Osteoblast (primary cell): ENCODE measurements at regions not wholly inside any gene's neighbourhood (a gene's known extent, or its start where the extent isn't known, plus 50 kb on each side); places are given as distances from the start of the nearest gene placed in this dataset.

Source experiments
- DNase-seq: peaks from one replicate; pipeline ENCODE4 v3.0.0; 2011; ENCODE audit warnings: low spot score, mixed read lengths; ENCODE audit not compliant: insufficient read length; ENCODE audit errors: missing footprints
- H2AFZ ChIP-seq: 2 replicates; pipeline ENCODE4 v1.6.0; 2011; ENCODE audit warnings: mild to moderate bottlenecking, low read length
- H3K27ac ChIP-seq: 2 replicates; pipeline ENCODE4 v1.5.1; 2011; ENCODE audit warnings: mild to moderate bottlenecking, low read depth, low read length, moderate library complexity
- H3K27me3 ChIP-seq: 2 replicates; pipeline ENCODE4 v1.6.0; 2012; ENCODE audit warnings: mild to moderate bottlenecking, control low read depth, inconsistent platforms, low read length, moderate library complexity; ENCODE audit not compliant: insufficient read depth
- H3K36me3 ChIP-seq: 2 replicates; pipeline ENCODE4 v1.5.1; 2011; ENCODE audit warnings: mild to moderate bottlenecking, low read length, control low read depth, moderate library complexity; ENCODE audit not compliant: insufficient read depth
- H3K4me1 ChIP-seq: 2 replicates; pipeline ENCODE4 v1.5.1; 2011; ENCODE audit warnings: mild to moderate bottlenecking, low read length, control low read depth, moderate library complexity; ENCODE audit not compliant: insufficient read depth
- H3K4me2 ChIP-seq: 2 replicates; pipeline ENCODE4 v1.6.0; 2011; ENCODE audit warnings: mild to moderate bottlenecking, low read length; ENCODE audit not compliant: insufficient read depth
- H3K4me3 ChIP-seq: fragments of 200-600 bp; sonication (generic); 3 replicates; pipeline ENCODE4 v1.5.1; 2012; ENCODE audit warnings: mild to moderate bottlenecking, low read length, inconsistent platforms; ENCODE audit not compliant: insufficient read depth
- H3K79me2 ChIP-seq: 2 replicates; pipeline ENCODE4 v1.6.0; 2012; ENCODE audit warnings: mild to moderate bottlenecking, low read length, control low read depth, inconsistent platforms; ENCODE audit not compliant: insufficient read depth
- H3K9me3 ChIP-seq: 2 replicates; pipeline ENCODE4 v1.5.1; 2011; ENCODE audit warnings: low read depth, low read length, control low read depth
- H4K20me1 ChIP-seq: 2 replicates; pipeline ENCODE4 v1.6.0; 2012; ENCODE audit warnings: mild to moderate bottlenecking, low read length, control low read depth; ENCODE audit not compliant: insufficient read depth
- TF ChIP-seq, protein P1 (sequence below): IDR thresholded peaks from 2 replicates; pipeline ENCODE4 v1.5.1; 2011; ENCODE audit warnings: mild to moderate bottlenecking, low read depth, low read length, moderate library complexity; ENCODE audit errors: extremely low read depth

DNA sequence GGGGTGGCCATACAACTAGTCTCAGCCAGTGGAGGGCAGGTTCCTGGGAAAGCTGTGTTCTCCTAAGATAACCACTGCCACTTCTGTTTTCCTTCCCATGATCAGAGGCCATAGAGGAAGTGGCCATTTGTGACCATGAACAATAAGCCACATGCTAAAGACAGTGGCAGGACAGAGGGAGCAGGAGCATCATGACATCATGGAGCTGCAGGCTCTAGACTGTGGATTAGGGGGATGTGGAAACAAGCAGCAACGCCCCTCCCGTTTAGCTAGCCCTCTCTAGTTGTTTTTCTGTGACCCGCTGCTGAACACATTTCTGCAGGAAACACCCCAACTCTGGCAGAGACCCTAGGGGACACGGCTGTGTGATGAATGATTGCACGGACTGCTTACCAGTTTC lies 195.0 kb upstream of the NECTIN1 start:
- Histone ChIP-seq H3K4me2 (no peak overlapping the region), H3K27me3 (peaks cover 17% of the 10 kb centered on the region), H3K79me2 (no peaks in the 10 kb centered on the region), H3K4me1 (no peaks in the 10 kb centered on the region), H3K36me3 (no peaks in the 10 kb centered on the region), H3K27ac (no peak overlapping the region), H4K20me1 (no peaks in the 10 kb centered on the region), H3K4me3 (no peak overlapping the region), H2AFZ (no peak overlapping the region), H3K9me3 (no peaks in the 10 kb centered on the region)
- DNase-seq = no peak
- TF ChIP-seq, protein P1, sequence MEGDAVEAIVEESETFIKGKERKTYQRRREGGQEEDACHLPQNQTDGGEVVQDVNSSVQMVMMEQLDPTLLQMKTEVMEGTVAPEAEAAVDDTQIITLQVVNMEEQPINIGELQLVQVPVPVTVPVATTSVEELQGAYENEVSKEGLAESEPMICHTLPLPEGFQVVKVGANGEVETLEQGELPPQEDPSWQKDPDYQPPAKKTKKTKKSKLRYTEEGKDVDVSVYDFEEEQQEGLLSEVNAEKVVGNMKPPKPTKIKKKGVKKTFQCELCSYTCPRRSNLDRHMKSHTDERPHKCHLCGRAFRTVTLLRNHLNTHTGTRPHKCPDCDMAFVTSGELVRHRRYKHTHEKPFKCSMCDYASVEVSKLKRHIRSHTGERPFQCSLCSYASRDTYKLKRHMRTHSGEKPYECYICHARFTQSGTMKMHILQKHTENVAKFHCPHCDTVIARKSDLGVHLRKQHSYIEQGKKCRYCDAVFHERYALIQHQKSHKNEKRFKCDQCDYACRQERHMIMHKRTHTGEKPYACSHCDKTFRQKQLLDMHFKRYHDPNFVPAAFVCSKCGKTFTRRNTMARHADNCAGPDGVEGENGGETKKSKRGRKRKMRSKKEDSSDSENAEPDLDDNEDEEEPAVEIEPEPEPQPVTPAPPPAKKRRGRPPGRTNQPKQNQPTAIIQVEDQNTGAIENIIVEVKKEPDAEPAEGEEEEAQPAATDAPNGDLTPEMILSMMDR = no peak

DNA sequence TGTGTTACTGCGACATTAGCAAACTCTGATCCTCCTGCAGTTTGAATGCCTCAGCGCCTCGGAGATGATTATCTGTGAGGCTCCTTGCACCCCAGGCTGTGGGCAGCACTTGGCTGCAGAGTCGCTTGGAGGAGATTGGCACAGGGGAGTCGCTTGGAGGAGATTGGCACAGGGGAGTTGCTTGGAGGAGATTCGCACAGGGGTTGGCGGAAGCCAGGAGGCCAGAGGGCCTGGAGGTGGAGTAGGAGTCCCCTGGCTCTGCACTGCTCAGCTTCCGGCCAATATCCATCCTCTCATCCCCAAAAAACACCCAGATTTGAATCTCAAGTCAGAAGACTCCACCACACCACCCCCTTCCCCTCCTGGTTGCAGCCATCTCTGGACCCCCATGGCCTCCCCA lies 192.6 kb upstream of the NECTIN1 start:
- TF ChIP-seq, protein P1 = no peak
- H3K27me3 ChIP-seq = peaks cover 35% of the 10 kb centered on the region

DNA sequence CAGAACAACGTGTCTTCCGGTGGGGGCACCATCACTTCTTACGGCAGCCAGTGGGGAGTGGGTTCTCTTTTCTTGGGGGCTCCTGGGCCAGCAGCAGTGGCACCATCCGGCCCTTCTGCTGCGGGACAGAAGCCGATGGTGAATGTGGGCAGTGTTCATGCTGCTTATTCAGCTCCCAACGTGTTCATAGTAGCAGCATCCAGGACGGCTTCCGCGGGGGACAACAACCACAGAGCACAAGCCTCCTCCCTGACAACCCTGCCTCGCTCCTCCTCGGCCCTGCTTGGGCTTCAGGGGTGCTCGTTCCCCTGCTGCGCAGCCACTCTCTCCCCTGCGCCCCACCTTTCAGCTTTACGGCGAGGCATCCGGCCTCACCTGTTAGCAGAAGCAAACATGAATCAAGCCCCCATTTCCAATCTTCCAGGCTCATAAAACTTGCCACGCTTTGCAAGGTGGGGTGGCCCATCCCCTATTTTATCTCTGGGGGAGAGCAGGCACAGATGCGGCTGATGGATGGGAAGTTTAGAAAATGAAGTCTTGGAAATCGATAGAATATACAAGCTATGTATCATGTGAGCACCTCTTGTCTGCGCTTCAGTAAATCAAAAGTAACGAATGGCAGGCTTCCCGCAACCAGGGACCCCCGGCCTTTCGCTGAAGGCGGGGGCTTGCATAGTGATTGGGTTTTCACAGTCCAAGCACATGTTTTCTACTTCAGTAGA lies 191.8 kb upstream of the NECTIN1 start:
- no peak overlapping the region for H3K27ac ChIP-seq
- no peaks in the 10 kb centered on the region for H3K9me3 ChIP-seq
- peaks cover 35% of the 10 kb centered on the region for H3K27me3 ChIP-seq
- DNase-seq = no peak
- H3K4me3 ChIP-seq = no peak overlapping the region
- H3K4me2 ChIP-seq = no peak overlapping the region
- no peaks in the 10 kb centered on the region for H4K20me1 ChIP-seq
- TF ChIP-seq, protein P1 = no peak
- H3K79me2 ChIP-seq = no peaks in the 10 kb centered on the region
- no peak overlapping the region for H2AFZ ChIP-seq
- H3K4me1 ChIP-seq = no peaks in the 10 kb centered on the region
- no peaks in the 10 kb centered on the region for H3K36me3 ChIP-seq

More for the DNA sequence above, 192.6 kb upstream of the NECTIN1 start:
- H2AFZ ChIP-seq = no peak overlapping the region
- no peak overlapping the region for H3K4me3 ChIP-seq
- no peak overlapping the region for H3K27ac ChIP-seq
- H3K36me3 ChIP-seq = no peaks in the 10 kb centered on the region
- DNase-seq = no peak
- H3K9me3 ChIP-seq = no peaks in the 10 kb centered on the region
- no peak overlapping the region for H3K4me2 ChIP-seq
- H4K20me1 ChIP-seq = no peaks in the 10 kb centered on the region
- no peaks in the 10 kb centered on the region for H3K79me2 ChIP-seq
- no peaks in the 10 kb centered on the region for H3K4me1 ChIP-seq

DNA sequence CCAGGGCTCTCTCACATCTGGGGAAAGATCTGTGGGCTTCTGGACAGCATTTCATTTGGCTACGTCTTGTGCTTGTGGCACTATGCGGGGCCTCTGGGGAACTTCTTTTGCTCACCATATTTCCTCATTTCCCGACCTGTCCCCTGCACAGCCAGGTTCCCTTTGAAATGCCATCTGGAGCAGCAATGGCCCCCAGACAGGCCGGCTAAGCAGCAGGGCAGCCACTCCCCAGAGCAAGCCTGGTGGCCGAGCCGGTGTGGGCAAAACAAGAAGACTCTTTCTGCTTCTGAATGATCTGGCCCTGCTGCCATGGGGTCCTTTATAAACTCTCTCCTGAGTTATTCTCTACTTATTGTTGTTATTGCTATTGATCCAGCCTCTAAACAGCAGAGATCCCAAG lies 190.7 kb upstream of the NECTIN1 start:
- H2AFZ ChIP-seq = no peak overlapping the region
- TF ChIP-seq, protein P1 = no peak
- H3K4me1 ChIP-seq = no peaks in the 10 kb centered on the region
- peaks cover 35% of the 10 kb centered on the region for H3K27me3 ChIP-seq
- no peaks in the 10 kb centered on the region for H3K9me3 ChIP-seq
- DNase-seq = no peak
- H3K27ac ChIP-seq = no peak overlapping the region
- H3K36me3 ChIP-seq = no peaks in the 10 kb centered on the region
- H3K4me2 ChIP-seq = no peak overlapping the region
- H3K4me3 ChIP-seq = no peak overlapping the region
- H3K79me2 ChIP-seq = no peaks in the 10 kb centered on the region
- no peaks in the 10 kb centered on the region for H4K20me1 ChIP-seq
